ENCODE measurements at regions not wholly inside any gene's neighbourhood (a gene's known extent, or its start where the extent isn't known, plus 50 kb on each side); places are given as distances from the start of the nearest gene placed in this dataset.

- TF ChIP-seq FOXP4 (CRISPR knock-in tag; IDR thresholded peaks at IDR 0.05): no peak
- no peak for TF ChIP-seq ARID5B (CRISPR knock-in tag; IDR thresholded peaks at IDR 0.05)
- TF ChIP-seq ZNF513 (CRISPR knock-in tag; conservative IDR thresholded peaks at IDR 0.05): no peak
- TF ChIP-seq ZNF546 (CRISPR knock-in tag; conservative IDR thresholded peaks at IDR 0.05): no peak
- no peak for TF ChIP-seq CHD2 (IDR thresholded peaks at IDR 0.05; ENCODE audit: low read depth, low read length)
- TF ChIP-seq MBNL3 (CRISPR knock-in tag; conservative IDR thresholded peaks at IDR 0.05): no peak
- TF ChIP-seq ZBTB43 (CRISPR knock-in tag; conservative IDR thresholded peaks at IDR 0.05): no peak
- 0 out of 2 replicates have a peak, but pooled peaks have one; percentile 7 for TF ChIP-seq ZMYM4 (CRISPR knock-in tag; IDR thresholded peaks at IDR 0.05)
- no peak for TF ChIP-seq SAFB2 (CRISPR knock-in tag; IDR thresholded peaks at IDR 0.05; ENCODE audit: borderline replicate concordance, low read depth)
- TF ChIP-seq SNAPC5 (CRISPR knock-in tag; IDR thresholded peaks at IDR 0.05; ENCODE audit: borderline replicate concordance): no peak
- no peak for TF ChIP-seq ESRRA (CRISPR knock-in tag; IDR thresholded peaks at IDR 0.05; ENCODE audit: low read depth)
- no peak for TF ChIP-seq KDM5A (IDR thresholded peaks at IDR 0.05; ENCODE audit: borderline replicate concordance, low read length)
- no peak for TF ChIP-seq ZNF362 (CRISPR knock-in tag; IDR thresholded peaks at IDR 0.05; ENCODE audit: borderline replicate concordance)
- TF ChIP-seq ZNF562 (CRISPR knock-in tag; IDR thresholded peaks at IDR 0.05; ENCODE audit: borderline replicate concordance): no peak
- no peak for TF ChIP-seq E2F5 (CRISPR knock-in tag; conservative IDR thresholded peaks at IDR 0.05)
- no peak for TF ChIP-seq STAG1 (CRISPR knock-in tag; IDR thresholded peaks at IDR 0.05)
- no peak for TF ChIP-seq ZFP36L2 (CRISPR knock-in tag; IDR thresholded peaks at IDR 0.05)
- no peak for TF ChIP-seq SATB2 (CRISPR knock-in tag; IDR thresholded peaks at IDR 0.05)
Measured at GRCh38 chr1:234546387-234546704, 63.6 kb downstream of the IRF2BP2 start (continued).

All from HepG2 (cell line).